Sigmoid colon (tissue), 3 donors: ENCODE measurements at regions not wholly inside any gene's neighbourhood (a gene's known extent, or its start where the extent isn't known, plus 50 kb on each side); places are given as distances from the start of the nearest gene placed in this dataset.

Source experiments
- POLR2A ChIP-seq, 2 donors: fragments of 450-650 bp; IDR thresholded peaks; one replicate each; pipeline ENCODE4 v1.6.1; 2016; ENCODE audit warnings: antibody characterized with exemption in 2 of 2, mild to moderate bottlenecking in 2 of 2, moderate library complexity in 2 of 2
- TF ChIP-seq, protein P1 (sequence below), 4 experiments: fragments of 450-650 bp in 3 of 4; fragments of 200-600 bp in 1 of 4; IDR thresholded peaks; one replicate each; pipeline ENCODE4 v1.5.1; 2016 to 2019; ENCODE audit warnings: antibody characterized with exemption in 4 of 4, mild to moderate bottlenecking in 3 of 4, moderate library complexity in 2 of 4

DNA sequence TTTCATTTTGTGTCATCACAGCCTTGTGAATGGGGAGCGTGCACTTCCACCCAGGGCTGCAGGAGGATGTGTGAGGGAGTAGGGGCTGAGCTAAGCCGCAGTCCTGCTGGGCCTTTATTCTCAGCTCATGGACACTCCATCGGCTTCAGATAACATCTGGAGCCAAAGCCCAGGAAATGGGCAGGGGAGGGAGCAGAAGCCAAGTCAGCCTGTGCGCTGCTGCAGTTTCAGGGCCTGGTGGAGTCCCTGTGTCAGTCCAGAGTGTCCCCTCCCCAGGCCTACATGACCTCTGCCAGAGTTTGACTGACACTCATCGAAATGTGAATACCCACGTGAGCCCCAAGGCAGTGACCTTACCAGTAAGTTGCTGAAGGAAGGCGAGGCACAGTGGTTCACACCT lies 242.2 kb downstream of the LOXHD1 start:
- TF ChIP-seq POLR2A (IDR thresholded peaks at IDR 0.05), result no peak
- TF ChIP-seq, protein P1, sequence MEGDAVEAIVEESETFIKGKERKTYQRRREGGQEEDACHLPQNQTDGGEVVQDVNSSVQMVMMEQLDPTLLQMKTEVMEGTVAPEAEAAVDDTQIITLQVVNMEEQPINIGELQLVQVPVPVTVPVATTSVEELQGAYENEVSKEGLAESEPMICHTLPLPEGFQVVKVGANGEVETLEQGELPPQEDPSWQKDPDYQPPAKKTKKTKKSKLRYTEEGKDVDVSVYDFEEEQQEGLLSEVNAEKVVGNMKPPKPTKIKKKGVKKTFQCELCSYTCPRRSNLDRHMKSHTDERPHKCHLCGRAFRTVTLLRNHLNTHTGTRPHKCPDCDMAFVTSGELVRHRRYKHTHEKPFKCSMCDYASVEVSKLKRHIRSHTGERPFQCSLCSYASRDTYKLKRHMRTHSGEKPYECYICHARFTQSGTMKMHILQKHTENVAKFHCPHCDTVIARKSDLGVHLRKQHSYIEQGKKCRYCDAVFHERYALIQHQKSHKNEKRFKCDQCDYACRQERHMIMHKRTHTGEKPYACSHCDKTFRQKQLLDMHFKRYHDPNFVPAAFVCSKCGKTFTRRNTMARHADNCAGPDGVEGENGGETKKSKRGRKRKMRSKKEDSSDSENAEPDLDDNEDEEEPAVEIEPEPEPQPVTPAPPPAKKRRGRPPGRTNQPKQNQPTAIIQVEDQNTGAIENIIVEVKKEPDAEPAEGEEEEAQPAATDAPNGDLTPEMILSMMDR (IDR thresholded peaks at IDR 0.05), result no peak
